ENCODE measurements at regions not wholly inside any gene's neighbourhood (a gene's known extent, or its start where the extent isn't known, plus 50 kb on each side); places are given as distances from the start of the nearest gene placed in this dataset.

DNA sequence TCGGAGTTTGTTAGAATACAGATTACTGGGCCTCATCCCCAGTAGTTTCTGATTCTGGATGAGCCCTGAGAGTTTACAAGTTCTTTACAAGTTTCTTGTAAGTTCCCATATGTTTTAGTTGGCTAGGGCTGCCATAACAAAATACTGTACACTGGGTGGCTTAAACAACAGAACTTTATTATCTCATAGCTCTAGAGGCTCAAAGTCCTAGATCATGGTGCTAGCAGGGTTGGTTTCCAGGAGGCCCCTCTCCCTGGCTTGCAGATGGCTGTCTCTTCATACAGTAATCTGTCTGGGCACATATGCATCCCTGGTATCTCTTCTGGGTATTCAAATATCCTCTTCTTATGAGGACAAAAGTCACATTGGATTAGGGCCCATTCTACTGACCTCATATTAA is 167.2 kb downstream of the KLF5 start:
- DNase-seq = no peak

DNA sequence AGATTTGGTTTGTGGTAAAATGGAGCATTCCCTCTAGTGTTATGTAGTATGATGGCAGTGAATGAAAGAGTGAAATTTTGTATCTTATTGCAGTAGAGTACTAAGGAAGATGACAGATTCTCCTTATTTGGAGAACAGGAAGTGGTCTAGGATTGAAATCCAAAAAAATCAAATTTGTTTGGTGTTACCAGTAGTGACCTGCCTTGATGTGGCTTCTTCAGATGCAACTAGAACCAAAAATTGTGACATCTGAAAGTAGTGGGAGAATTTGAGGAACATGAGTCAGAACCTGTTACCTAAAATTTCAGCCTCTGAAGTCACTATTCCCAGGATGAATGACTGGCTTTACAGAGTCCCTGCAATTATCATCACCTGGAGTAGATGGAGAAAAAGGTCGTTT is 165.9 kb downstream of the KLF5 start:
- no peak for DNase-seq

DNA sequence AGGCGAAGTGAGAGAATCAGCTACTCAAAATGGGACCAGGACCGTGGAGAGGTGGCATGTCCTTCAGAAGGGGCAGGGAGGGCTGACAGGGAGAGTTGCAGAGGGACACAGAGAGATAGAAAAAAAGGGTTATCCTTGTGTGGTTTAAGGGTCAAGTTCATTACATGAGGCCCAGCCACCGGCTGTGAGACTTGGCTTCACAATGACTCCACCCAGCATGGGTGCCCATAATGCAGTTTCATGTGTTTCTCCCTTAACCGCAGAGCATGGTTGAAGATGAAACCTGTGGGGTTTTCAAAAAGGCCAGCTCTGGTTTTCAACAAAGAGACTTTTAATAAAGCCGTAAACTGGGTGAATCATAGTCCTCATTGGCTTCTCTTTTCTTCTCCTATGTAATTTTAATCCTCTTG is 164.6 kb downstream of the KLF5 start:
- DNase-seq = no peak

- no peak for DNase-seq
Observed at GRCh38 chr13:73222627-73223305, 164.0 kb downstream of the KLF5 start.

DNA sequence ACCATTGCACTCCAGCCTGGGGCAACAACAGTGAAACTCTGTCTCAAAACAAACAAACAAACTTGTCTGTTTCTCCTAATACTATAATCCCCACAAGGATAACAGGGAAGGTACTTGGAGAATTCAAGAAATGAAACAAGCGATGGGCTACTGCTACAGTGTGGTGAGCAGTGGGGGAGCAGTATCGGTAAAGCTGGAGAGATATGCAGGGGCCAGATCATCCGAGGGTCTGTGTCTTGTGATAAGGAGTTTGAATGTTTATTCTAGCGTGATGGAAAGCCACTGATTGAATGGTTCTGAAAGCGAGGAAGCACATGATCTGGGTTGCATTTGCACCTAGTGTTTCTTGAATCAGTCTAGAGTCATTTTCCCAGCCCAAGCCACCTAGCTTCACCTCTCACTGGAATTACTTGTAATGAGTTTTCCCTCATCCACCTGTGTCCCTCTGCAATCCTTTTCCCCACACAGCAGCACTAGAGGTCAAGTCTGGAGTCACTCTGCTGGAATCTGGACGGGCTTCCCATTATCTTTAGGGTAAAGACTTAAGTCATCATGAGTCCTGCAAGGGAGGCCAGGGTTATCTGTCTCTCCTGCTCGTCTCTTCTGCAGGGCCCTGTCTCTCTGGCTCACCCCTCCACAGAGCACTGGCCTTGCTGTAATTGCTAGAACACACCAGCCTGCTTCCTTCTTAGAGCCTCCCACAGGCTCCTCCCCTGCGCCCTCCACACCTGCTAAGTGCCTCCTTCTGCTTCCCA is 162.3 kb downstream of the KLF5 start:
- no peak for DNase-seq

DNA sequence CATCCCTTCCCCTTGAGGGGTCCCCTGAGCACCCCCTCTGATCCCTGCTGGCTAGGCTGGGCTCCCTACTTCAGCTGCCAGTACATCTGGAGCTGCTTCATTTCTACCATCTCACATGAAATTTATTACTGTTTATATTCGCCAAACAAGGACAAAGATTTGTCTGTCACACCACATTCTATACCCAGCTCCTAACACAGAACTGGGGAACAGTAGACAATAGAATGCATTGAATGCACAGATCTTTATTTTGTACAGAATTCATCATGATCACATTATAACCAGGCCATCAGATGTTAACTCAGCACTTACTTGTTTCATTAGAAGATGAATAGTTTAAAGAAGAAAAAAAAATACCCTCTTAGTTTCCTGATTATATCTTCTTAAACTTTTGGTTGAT is 159.4 kb downstream of the KLF5 start:
- no peak for DNase-seq

DNA sequence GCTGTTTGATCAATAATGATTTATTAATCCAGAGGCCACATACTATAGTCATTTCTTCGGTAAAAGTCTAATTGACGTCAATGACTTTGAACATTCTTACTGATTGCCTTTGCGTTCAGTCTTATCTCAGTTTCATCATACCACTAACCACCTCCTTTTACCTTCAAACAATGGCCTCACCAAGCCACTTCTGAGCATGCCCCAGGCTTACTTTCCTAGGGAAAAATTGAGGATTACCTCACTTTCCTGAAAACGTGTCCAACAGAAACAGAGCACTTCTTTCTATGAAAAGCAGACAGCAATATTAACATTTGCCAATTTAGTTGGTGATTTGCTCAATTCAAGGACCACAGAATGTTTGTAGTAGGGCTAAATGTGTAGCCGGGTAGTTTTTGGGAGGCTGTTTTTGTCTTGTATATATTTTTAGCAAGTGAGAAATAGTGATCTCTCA is 157.6 kb downstream of the KLF5 start:
- no peak for DNase-seq

GRCh38 chr13:73215823-73216222 is 157.0 kb downstream of the KLF5 start:
- no peak for DNase-seq

DNA sequence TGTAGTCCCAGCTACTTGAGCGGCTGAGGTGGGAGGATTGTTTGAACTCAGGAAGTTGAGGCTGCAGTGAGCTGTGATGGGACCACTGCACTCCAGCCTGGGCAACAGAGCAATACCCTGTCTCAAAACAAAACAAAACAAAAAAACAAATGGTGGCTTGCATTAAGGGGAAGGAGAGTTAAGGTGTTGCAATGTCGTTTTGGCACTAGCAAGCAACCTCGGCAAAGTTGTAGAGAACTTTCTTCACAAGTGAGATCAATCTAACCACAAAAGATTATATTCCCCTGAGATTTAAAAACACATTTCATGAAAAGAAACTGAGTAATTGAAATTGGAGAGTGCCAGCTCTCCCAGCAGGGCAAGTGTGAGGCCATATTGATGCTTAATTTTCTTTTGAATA is 153.7 kb downstream of the KLF5 start:
- DNase-seq = no peak

- no peak for DNase-seq
Observed at GRCh38 chr13:73210218-73210883, 151.5 kb downstream of the KLF5 start.

- DNase-seq = no peak
Observed at GRCh38 chr13:73204952-73205351, 146.1 kb downstream of the KLF5 start.

GRCh38 chr13:73201626-73202025 is 142.8 kb downstream of the KLF5 start:
- DNase-seq = no peak

GRCh38 chr13:73198991-73199411 is 140.2 kb downstream of the KLF5 start:
- no peak for DNase-seq

DNA sequence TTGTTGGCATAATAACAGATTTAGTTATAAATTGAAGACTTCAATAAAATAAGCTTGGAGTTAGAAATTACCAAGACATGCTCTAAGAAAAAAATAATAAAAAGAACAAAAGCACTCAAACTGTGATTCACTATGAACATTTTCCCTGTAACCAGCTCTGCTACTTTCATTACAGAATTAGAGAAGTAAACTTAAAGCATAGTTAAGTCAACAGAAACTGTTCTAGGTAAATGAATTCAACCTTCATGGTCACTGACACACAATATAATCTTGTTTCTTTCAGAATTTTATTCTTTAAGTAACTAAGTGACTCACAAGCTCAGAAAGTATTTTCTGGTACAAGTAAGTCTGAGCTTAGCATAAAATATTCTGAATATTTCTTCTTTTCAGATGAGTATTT is 136.3 kb downstream of the KLF5 start:
- DNase-seq = no peak

- DNase-seq = no peak
Observed at GRCh38 chr13:73194310-73194709, 135.5 kb downstream of the KLF5 start.

- no peak for DNase-seq
Observed at GRCh38 chr13:73193554-73193953, 134.7 kb downstream of the KLF5 start.

GRCh38 chr13:73190477-73190876 is 131.7 kb downstream of the KLF5 start:
- no peak for DNase-seq

DNA sequence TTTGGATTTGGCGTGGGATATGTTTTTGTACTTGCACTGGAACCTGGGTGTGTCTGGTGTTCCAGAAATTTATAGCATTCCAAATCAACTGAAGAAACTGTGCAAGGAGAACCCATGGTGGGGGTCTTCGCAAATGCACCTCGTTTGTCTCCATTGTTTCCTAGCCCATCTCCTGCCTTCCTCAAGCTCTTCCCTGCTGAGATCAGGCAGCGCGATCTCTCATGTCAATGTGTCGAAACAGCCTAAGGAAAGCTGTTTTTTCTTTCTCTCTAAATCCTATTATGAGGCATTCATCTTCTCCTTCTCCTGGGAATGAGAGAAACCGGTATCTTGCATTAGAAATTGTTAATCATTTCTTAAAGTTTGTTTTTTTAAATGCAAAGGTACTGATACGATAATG is 131.0 kb downstream of the KLF5 start:
- no peak for DNase-seq

GRCh38 chr13:73189362-73189761 is 130.6 kb downstream of the KLF5 start:
- DNase-seq = no peak

DNA sequence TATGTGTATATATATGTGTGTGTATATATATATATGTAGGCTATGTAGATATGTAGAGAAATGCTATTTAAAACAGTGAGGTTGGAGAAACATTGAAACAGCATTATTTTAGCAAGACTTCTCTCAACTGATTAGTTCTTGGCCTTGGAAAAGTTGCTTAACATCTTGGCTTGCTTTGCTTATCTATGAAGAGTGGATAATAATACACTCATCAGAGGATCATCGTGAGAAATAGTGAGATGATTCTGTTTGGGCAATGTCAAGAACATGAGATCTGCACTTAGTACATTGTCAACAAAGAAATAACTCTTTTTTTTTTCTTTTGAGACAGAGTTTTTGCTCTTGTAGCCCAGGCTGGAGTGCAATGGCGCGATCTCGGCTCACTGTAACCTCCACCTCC is 128.3 kb downstream of the KLF5 start:
- no peak for DNase-seq

- no peak for DNase-seq
Observed at GRCh38 chr13:73179650-73180274, 121.0 kb downstream of the KLF5 start.

DNA sequence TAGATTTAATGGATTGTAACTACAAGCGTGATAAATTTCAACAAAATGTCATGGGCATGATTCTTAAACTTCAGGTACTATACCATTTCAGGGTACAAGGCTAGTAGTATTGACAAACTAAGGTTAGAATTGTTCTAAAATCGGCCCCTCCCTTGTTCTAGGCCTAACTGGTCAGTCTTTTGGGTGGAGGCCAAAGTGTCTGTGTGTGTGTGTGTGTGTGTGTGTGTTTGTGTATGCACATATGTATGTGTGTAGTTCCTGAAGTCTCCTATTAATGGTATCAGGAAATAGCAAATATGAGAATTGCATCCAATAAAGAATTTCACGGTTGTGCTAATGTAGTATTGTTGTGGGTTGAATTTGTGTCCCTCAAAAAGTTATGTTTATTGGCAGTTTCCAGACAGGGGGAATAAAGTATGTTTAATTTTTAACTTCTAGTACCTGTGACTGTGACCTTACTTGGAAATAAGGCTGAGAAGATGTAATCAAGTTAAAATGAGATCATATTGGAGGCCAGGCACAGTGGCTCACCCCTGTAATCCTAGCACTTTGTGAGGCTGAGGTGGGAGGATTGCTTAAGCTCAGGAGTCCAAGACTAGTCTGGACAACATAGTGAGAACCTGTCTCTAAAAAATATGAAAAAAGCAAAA is 119.2 kb downstream of the KLF5 start:
- no peak for DNase-seq

GRCh38 chr13:73177017-73177416 is 118.2 kb downstream of the KLF5 start:
- DNase-seq = no peak

Measured in DMS79 (cell line).